ENCODE measurements at regions not wholly inside any gene's neighbourhood (a gene's known extent, or its start where the extent isn't known, plus 50 kb on each side); places are given as distances from the start of the nearest gene placed in this dataset.

- no peak overlapping the region for H2BK120ac ChIP-seq (replicated peaks; ENCODE audit: low read depth, low read length)
- no peak overlapping the region for H3K4ac ChIP-seq (replicated peaks; ENCODE audit: insufficient read length, low read depth, low read length)
- no peak overlapping the region for H2BK12ac ChIP-seq (ENCODE audit: low read depth, low read length)
- no peak overlapping the region for H3K9ac ChIP-seq (replicated peaks in 1 of 4; ENCODE audit: extremely low read depth in 1 of 4, low read depth in 3 of 4, low read length in 3 of 4)
- peaks cover 0 to 5% of the 10 kb centered on the region in 2 experiments; a peak in 1 of 4 replicates for H3K9me3 ChIP-seq (ENCODE audit: insufficient read depth in 2 of 2, low read depth in 1 of 2, low read length in 1 of 2)
- H4K20me1 ChIP-seq (replicated peaks in 1 of 2; ENCODE audit: control insufficient read depth in 1 of 2, insufficient read depth in 2 of 2, low read length in 2 of 2) = no peaks in the 10 kb centered on the region
- H3K79me2 ChIP-seq (ENCODE audit: control insufficient read depth in 1 of 2, insufficient read depth in 2 of 2, low read length in 2 of 2) = no peaks in the 10 kb centered on the region
- H3K4me1 ChIP-seq (replicated peaks in 1 of 4; ENCODE audit: control insufficient read depth in 3 of 4, insufficient read depth in 4 of 4, low read length in 3 of 4) = no peaks in the 10 kb centered on the region
- no peaks in the 10 kb centered on the region for H3K27me3 ChIP-seq (replicated peaks in 1 of 4; ENCODE audit: control insufficient read depth in 3 of 4, extremely low read depth in 1 of 4, insufficient read depth in 3 of 4, low read length in 3 of 4)
- H2BK5ac ChIP-seq (ENCODE audit: low read depth, low read length) = no peak overlapping the region
- no peak overlapping the region for H3K4me2 ChIP-seq (ENCODE audit: insufficient read depth in 1 of 2, low read depth in 2 of 2, low read length in 2 of 2)
- no peaks in the 10 kb centered on the region for H3K23me2 ChIP-seq (ENCODE audit: low read depth, low read length)
- no peak overlapping the region for H2AK5ac ChIP-seq (ENCODE audit: low read depth, low read length)
- H3K27ac ChIP-seq (ENCODE audit: low read depth, low read length) = no peak overlapping the region
- no peak overlapping the region for H4K91ac ChIP-seq (replicated peaks; ENCODE audit: insufficient read length, low read length)
- H2BK15ac ChIP-seq (ENCODE audit: low read length) = no peak overlapping the region
- no peak overlapping the region for H2BK20ac ChIP-seq (ENCODE audit: low read length)
- H3K18ac ChIP-seq (ENCODE audit: extremely low read depth, low read length) = no peak overlapping the region
- no peaks in the 10 kb centered on the region for H3K79me1 ChIP-seq (ENCODE audit: low read depth, low read length)
- no peak overlapping the region for H3K14ac ChIP-seq (ENCODE audit: insufficient read length)
- H3K56ac ChIP-seq (replicated peaks; ENCODE audit: insufficient read length, low read depth, low read length) = no peak overlapping the region
- H4K8ac ChIP-seq (ENCODE audit: extremely low read depth, insufficient read depth, low read length) = no peak overlapping the region
- H2AFZ ChIP-seq (ENCODE audit: low read length) = no peak overlapping the region
- DNase-seq (ENCODE audit: low read depth in 1 of 2, low spot score in 2 of 2) (no peak), FAIRE-seq (peak; percentile 39)
- ChIA-PET POLR2A (ENCODE audit: partially characterized antibody) (no interaction called here), CTCF (ENCODE audit: partially characterized antibody) (no interaction called here)
- no peaks in the 10 kb centered on the region for H3K36me3 ChIP-seq (ENCODE audit: control insufficient read depth in 2 of 4, insufficient read depth in 4 of 4, low read length in 3 of 4)
- H3K23ac ChIP-seq (ENCODE audit: insufficient read length) = no peak overlapping the region
- no peak for TF ChIP-seq SUZ12 (IDR thresholded peaks at IDR 0.05; ENCODE audit: low read length)
- TF ChIP-seq ZNF274 (IDR thresholded peaks at IDR 0.05; ENCODE audit: borderline replicate concordance, extremely low read depth, low read length) = no peak
- TF ChIP-seq TAF1 (IDR thresholded peaks at IDR 0.05; ENCODE audit: low read depth, low read length) = no peak
- TF ChIP-seq SP2 (IDR thresholded peaks at IDR 0.05; ENCODE audit: low read length) = no peak
- no peak for TF ChIP-seq EGR1 (IDR thresholded peaks at IDR 0.05; ENCODE audit: borderline replicate concordance, low read depth, low read length)
- TF ChIP-seq SIRT6 (IDR thresholded peaks at IDR 0.05; ENCODE audit: low read length) = no peak
- TF ChIP-seq, protein P1, sequence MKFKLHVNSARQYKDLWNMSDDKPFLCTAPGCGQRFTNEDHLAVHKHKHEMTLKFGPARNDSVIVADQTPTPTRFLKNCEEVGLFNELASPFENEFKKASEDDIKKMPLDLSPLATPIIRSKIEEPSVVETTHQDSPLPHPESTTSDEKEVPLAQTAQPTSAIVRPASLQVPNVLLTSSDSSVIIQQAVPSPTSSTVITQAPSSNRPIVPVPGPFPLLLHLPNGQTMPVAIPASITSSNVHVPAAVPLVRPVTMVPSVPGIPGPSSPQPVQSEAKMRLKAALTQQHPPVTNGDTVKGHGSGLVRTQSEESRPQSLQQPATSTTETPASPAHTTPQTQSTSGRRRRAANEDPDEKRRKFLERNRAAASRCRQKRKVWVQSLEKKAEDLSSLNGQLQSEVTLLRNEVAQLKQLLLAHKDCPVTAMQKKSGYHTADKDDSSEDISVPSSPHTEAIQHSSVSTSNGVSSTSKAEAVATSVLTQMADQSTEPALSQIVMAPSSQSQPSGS (IDR thresholded peaks at IDR 0.05; ENCODE audit: low read length) = no peak
- no peak for TF ChIP-seq NRF1 (IDR thresholded peaks at IDR 0.05; ENCODE audit: low read depth, low read length)
- TF ChIP-seq CHD1 (IDR thresholded peaks at IDR 0.05; ENCODE audit: low read depth, low read length) = no peak
- H3K4me3 ChIP-seq (ENCODE audit: extremely low read depth in 1 of 4, insufficient read depth in 2 of 4, low read depth in 3 of 4, low read length in 4 of 4) = no peak overlapping the region
- 0% methylated on average over 1 of the region's 2 CpGs; no CpG with 5 or more reads in 1 of the 2 experiments for WGBS, 2 experiments (ENCODE audit: extremely low coverage in 1 of 2, insufficient coverage in 1 of 2, insufficient read length in 1 of 2, insufficient replicate concordance in 2 of 2, low coverage in 1 of 2, low lambda C conversion rate in 2 of 2, missing lambda C conversion rate in 1 of 2)
- no peak overlapping the region for H4K5ac ChIP-seq (ENCODE audit: insufficient read length, low read depth, low read length)
Measured at GRCh38 chr6:66948106-66948505, 1241.1 kb upstream of the EYS start.

Measured in H1 (cell line).